GM23338 (cell line): ENCODE measurements at regions not wholly inside any gene's neighbourhood (a gene's known extent, or its start where the extent isn't known, plus 50 kb on each side); places are given as distances from the start of the nearest gene placed in this dataset.

Experiments
- ATAC-seq: fragments of 200-7000 bp; cut with Tn5 transposase; 3 replicates; pipeline ENCODE4 v1.9.1; 2020
- DNase-seq: peaks from one replicate; pipeline ENCODE4 v3.0.0-alpha.2; 2015; ENCODE audit warnings: low spot score
- H2AFZ ChIP-seq: fragments of 200-600 bp; sonication (generic); 2 replicates; pipeline ENCODE4 v1.8.0; 2016; ENCODE audit warnings: antibody characterized with exemption, mild to moderate bottlenecking, moderate library complexity
- H3F3A ChIP-seq: fragments of 200-600 bp; sonication (generic); replicated peaks from 2 replicates; pipeline ENCODE4 v1.8.0; 2017; ENCODE audit warnings: antibody characterized with exemption, mixed run types, low read depth
- H3K27ac ChIP-seq: fragments of 200-600 bp; sonication (generic); 2 replicates; pipeline ENCODE4 v1.6.1; 2016; ENCODE audit warnings: low read depth
- H3K27me3 ChIP-seq: fragments of 200-600 bp; sonication (generic); 2 replicates; pipeline ENCODE4 v1.8.0; 2016; ENCODE audit warnings: mild to moderate bottlenecking, mixed run types, moderate library complexity; ENCODE audit not compliant: insufficient read depth
- H3K36me3 ChIP-seq: fragments of 200-600 bp; sonication (generic); 2 replicates; pipeline ENCODE4 v1.8.0; 2016; ENCODE audit warnings: mild to moderate bottlenecking; ENCODE audit not compliant: insufficient read depth
- H3K4me1 ChIP-seq: fragments of 200-600 bp; sonication (generic); 2 replicates; pipeline ENCODE4 v1.8.0; 2016; ENCODE audit warnings: mild to moderate bottlenecking, moderate library complexity; ENCODE audit not compliant: insufficient read depth
- H3K4me2 ChIP-seq: fragments of 200-600 bp; sonication (generic); 2 replicates; pipeline ENCODE4 v1.7.1; 2017; ENCODE audit warnings: mixed run types
- H3K4me3 ChIP-seq: fragments of 200-600 bp; sonication (generic); 2 replicates; pipeline ENCODE4 v1.6.1; 2016; ENCODE audit warnings: mixed run types
- H3K79me2 ChIP-seq: fragments of 200-600 bp; sonication (generic); replicated peaks from 2 replicates; pipeline ENCODE4 v1.8.0; 2017; ENCODE audit warnings: mild to moderate bottlenecking; ENCODE audit not compliant: insufficient read depth
- H3K9me2 ChIP-seq: fragments of 200-600 bp; sonication (generic); 2 replicates; pipeline ENCODE4 v1.8.0; 2017; ENCODE audit not compliant: insufficient read depth
- H4K20me1 ChIP-seq: fragments of 200-600 bp; sonication (generic); replicated peaks from 2 replicates; pipeline ENCODE4 v1.8.0; 2017; ENCODE audit warnings: mild to moderate bottlenecking; ENCODE audit not compliant: insufficient read depth
- H3K27ac Mint-ChIP-seq: 2 replicates; pipeline ENCODE4 v1.8.0; 2020; ENCODE audit warnings: inconsistent platforms, mild to moderate bottlenecking, moderate library complexity, mixed read lengths
- H3K27me3 Mint-ChIP-seq: 3 replicates; pipeline ENCODE4 v1.8.0; 2022; ENCODE audit warnings: low read depth, mild to moderate bottlenecking, moderate library complexity, mixed read lengths, inconsistent platforms; ENCODE audit not compliant: insufficient read depth, poor library complexity
- H3K36me3 Mint-ChIP-seq: 3 replicates; pipeline ENCODE4 v1.8.0; 2021; ENCODE audit warnings: low read depth, mild to moderate bottlenecking, inconsistent platforms, moderate library complexity, mixed read lengths
- H3K4me1 Mint-ChIP-seq: 3 replicates; pipeline ENCODE4 v1.8.0; 2020; ENCODE audit warnings: mild to moderate bottlenecking, inconsistent platforms, mixed read lengths
- H3K4me3 Mint-ChIP-seq: 3 replicates; pipeline ENCODE4 v1.8.0; 2021; ENCODE audit warnings: moderate library complexity, mild to moderate bottlenecking, inconsistent platforms, mixed read lengths
- H3K9me3 Mint-ChIP-seq: 3 replicates; pipeline ENCODE4 v1.8.0; 2020; ENCODE audit warnings: moderate library complexity, mild to moderate bottlenecking, inconsistent platforms, mixed read lengths
- CREB1 ChIP-seq: fragments of 250-450 bp; sonication (Bioruptor Pico); IDR thresholded peaks from 2 replicates; pipeline ENCODE4 v1.5.0; 2020; ENCODE audit warnings: low read depth, mild to moderate bottlenecking, moderate library complexity
- CTCF ChIP-seq, 2 experiments: fragments of 200-600 bp in 1 of 2; sonication (generic) in 1 of 2; conservative IDR thresholded peaks; 2 replicates each; pipeline versions ENCODE4 v1.5.1 to v1.6.1; 2016 to 2017; ENCODE audit warnings: antibody characterized with exemption in 2 of 2, low read depth in 2 of 2, mild to moderate bottlenecking in 2 of 2, moderate library complexity in 1 of 2
- EZH2 ChIP-seq: fragments of 200-600 bp; sonication (generic); IDR thresholded peaks from one replicate; pipeline ENCODE4 v1.8.0; 2017; ENCODE audit warnings: antibody characterized with exemption, mild to moderate bottlenecking, low read depth; ENCODE audit not compliant: unreplicated experiment
- EZH2phosphoT487 ChIP-seq: fragments of 200-600 bp; sonication (generic); IDR thresholded peaks from one replicate; pipeline ENCODE4 v1.8.1; 2018; ENCODE audit warnings: antibody characterized with exemption; ENCODE audit not compliant: unreplicated experiment
- JUNB ChIP-seq: IDR thresholded peaks from one replicate; pipeline ENCODE4 v1.6.1; 2016; ENCODE audit warnings: antibody characterized with exemption; ENCODE audit not compliant: unreplicated experiment
- NANOG ChIP-seq: IDR thresholded peaks from 2 replicates; pipeline ENCODE4 v1.6.1; 2016; ENCODE audit warnings: antibody characterized with exemption, borderline replicate concordance
- POLR2AphosphoS5 ChIP-seq: IDR thresholded peaks from 2 replicates; pipeline ENCODE4 v1.6.1; 2016; ENCODE audit warnings: antibody characterized with exemption, low read depth
- REST ChIP-seq: IDR thresholded peaks from one replicate; pipeline ENCODE4 v1.6.1; 2018; ENCODE audit warnings: antibody characterized with exemption; ENCODE audit not compliant: unreplicated experiment
- STAT1 ChIP-seq: IDR thresholded peaks from one replicate; pipeline ENCODE4 v1.6.1; 2016; ENCODE audit warnings: antibody characterized with exemption; ENCODE audit not compliant: unreplicated experiment
- ZNF114 ChIP-seq: fragments of 250-450 bp; sonication (Bioruptor Pico); IDR thresholded peaks from 2 replicates; pipeline ENCODE4 v1.5.0; 2020; ENCODE audit warnings: mild to moderate bottlenecking, moderate library complexity
- ZNF331 ChIP-seq: fragments of 250-450 bp; sonication (Bioruptor Pico); IDR thresholded peaks from 2 replicates; pipeline ENCODE4 v1.5.0; 2020; ENCODE audit warnings: low read depth, mild to moderate bottlenecking, moderate library complexity
- TF ChIP-seq, protein P1 (sequence below): IDR thresholded peaks from 2 replicates; pipeline ENCODE4 v1.6.1; 2016; ENCODE audit warnings: antibody characterized with exemption
- TF ChIP-seq, protein P2 (sequence below): fragments of 250-450 bp; sonication (Bioruptor Pico); IDR thresholded peaks from 2 replicates; pipeline ENCODE4 v1.5.0; 2020; ENCODE audit warnings: mild to moderate bottlenecking, moderate library complexity

DNA sequence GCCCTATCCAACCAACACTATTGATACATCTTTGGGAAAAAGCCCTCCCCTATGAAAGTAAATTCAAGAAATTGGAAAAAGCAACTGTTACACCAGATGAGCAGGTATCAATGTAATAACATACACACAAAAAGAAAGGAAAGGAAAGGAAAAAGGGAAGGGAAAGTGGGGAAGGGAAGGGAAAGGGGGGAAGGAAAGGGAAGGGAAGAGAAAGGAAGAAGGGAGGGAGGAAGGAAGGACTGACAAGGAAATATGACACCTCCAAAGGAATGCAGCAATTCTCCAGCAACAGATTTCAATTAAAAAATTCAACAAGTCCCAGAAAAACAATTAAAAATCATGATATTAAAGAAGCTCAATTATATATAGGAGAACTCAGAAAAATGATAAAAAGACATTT lies 176.9 kb upstream of the OPRM1 start:
- no peaks in the 10 kb centered on the region for H3K79me2 ChIP-seq
- H3K4me1 Mint-ChIP-seq: no peaks in the 10 kb centered on the region
- H3K36me3 ChIP-seq: no peaks in the 10 kb centered on the region
- peaks cover 14% of the 10 kb centered on the region for H3K9me3 Mint-ChIP-seq
- H3K4me1 ChIP-seq: no peaks in the 10 kb centered on the region
- H2AFZ ChIP-seq: peak overlapping the region; percentile 49; the same call in 1 of the 2 replicates
- no peak overlapping the region for H3K27ac ChIP-seq
- peaks cover 5% of the 10 kb centered on the region; the same call in 2 of the 3 replicates for H3K36me3 Mint-ChIP-seq
- peaks cover 2% of the 10 kb centered on the region for H3K27me3 Mint-ChIP-seq
- no peaks in the 10 kb centered on the region for H3K9me2 ChIP-seq
- no peaks in the 10 kb centered on the region for H3F3A ChIP-seq
- no peaks in the 10 kb centered on the region for H4K20me1 ChIP-seq
- ATAC-seq (no peak), DNase-seq (no peak)
- no peaks in the 10 kb centered on the region for H3K27me3 ChIP-seq
- no peak overlapping the region for H3K27ac Mint-ChIP-seq
- H3K4me2 ChIP-seq: no peak overlapping the region
- no peak for TF ChIP-seq POLR2AphosphoS5
- no peak for TF ChIP-seq EZH2phosphoT487
- TF ChIP-seq REST: no peak
- TF ChIP-seq JUNB: no peak
- no peak for TF ChIP-seq CREB1 (CRISPR knock-in tag)
- no peak for TF ChIP-seq STAT1
- TF ChIP-seq, protein P1, sequence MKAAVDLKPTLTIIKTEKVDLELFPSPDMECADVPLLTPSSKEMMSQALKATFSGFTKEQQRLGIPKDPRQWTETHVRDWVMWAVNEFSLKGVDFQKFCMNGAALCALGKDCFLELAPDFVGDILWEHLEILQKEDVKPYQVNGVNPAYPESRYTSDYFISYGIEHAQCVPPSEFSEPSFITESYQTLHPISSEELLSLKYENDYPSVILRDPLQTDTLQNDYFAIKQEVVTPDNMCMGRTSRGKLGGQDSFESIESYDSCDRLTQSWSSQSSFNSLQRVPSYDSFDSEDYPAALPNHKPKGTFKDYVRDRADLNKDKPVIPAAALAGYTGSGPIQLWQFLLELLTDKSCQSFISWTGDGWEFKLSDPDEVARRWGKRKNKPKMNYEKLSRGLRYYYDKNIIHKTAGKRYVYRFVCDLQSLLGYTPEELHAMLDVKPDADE: no peak
- TF ChIP-seq CTCF (conservative IDR thresholded peaks at IDR 0.05; ENCODE audit: low read depth in 2 of 2): no peak
- no peak for TF ChIP-seq NANOG
- no peak for TF ChIP-seq ZNF331 (CRISPR knock-in tag)
- TF ChIP-seq, protein P2, sequence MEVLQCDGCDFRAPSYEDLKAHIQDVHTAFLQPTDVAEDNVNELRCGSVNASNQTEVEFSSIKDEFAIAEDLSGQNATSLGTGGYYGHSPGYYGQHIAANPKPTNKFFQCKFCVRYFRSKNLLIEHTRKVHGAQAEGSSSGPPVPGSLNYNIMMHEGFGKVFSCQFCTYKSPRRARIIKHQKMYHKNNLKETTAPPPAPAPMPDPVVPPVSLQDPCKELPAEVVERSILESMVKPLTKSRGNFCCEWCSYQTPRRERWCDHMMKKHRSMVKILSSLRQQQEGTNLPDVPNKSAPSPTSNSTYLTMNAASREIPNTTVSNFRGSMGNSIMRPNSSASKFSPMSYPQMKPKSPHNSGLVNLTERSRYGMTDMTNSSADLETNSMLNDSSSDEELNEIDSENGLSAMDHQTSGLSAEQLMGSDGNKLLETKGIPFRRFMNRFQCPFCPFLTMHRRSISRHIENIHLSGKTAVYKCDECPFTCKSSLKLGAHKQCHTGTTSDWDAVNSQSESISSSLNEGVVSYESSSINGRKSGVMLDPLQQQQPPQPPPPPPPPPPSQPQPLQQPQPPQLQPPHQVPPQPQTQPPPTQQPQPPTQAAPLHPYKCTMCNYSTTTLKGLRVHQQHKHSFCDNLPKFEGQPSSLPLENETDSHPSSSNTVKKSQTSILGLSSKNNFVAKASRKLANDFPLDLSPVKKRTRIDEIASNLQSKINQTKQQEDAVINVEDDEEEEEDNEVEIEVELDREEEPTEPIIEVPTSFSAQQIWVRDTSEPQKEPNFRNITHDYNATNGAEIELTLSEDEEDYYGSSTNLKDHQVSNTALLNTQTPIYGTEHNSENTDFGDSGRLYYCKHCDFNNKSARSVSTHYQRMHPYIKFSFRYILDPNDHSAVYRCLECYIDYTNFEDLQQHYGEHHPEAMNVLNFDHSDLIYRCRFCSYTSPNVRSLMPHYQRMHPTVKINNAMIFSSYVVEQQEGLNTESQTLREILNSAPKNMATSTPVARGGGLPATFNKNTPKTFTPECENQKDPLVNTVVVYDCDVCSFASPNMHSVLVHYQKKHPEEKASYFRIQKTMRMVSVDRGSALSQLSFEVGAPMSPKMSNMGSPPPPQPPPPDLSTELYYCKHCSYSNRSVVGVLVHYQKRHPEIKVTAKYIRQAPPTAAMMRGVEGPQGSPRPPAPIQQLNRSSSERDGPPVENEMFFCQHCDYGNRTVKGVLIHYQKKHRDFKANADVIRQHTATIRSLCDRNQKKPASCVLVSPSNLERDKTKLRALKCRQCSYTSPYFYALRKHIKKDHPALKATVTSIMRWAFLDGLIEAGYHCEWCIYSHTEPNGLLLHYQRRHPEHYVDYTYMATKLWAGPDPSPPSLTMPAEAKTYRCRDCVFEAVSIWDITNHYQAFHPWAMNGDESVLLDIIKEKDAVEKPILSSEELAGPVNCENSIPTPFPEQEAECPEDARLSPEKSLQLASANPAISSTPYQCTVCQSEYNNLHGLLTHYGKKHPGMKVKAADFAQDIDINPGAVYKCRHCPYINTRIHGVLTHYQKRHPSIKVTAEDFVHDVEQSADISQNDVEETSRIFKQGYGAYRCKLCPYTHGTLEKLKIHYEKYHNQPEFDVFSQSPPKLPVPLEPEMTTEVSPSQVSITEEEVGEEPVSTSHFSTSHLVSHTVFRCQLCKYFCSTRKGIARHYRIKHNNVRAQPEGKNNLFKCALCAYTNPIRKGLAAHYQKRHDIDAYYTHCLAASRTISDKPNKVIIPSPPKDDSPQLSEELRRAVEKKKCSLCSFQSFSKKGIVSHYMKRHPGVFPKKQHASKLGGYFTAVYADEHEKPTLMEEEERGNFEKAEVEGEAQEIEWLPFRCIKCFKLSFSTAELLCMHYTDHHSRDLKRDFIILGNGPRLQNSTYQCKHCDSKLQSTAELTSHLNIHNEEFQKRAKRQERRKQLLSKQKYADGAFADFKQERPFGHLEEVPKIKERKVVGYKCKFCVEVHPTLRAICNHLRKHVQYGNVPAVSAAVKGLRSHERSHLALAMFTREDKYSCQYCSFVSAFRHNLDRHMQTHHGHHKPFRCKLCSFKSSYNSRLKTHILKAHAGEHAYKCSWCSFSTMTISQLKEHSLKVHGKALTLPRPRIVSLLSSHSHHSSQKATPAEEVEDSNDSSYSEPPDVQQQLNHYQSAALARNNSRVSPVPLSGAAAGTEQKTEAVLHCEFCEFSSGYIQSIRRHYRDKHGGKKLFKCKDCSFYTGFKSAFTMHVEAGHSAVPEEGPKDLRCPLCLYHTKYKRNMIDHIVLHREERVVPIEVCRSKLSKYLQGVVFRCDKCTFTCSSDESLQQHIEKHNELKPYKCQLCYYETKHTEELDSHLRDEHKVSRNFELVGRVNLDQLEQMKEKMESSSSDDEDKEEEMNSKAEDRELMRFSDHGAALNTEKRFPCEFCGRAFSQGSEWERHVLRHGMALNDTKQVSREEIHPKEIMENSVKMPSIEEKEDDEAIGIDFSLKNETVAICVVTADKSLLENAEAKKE (CRISPR knock-in tag): no peak
- no peak for TF ChIP-seq EZH2
- TF ChIP-seq ZNF114 (CRISPR knock-in tag): no peak
- H3K4me3 ChIP-seq: no peak overlapping the region
- H3K4me3 Mint-ChIP-seq: no peak overlapping the region
